ENCODE measurements at regions not wholly inside any gene's neighbourhood (a gene's known extent, or its start where the extent isn't known, plus 50 kb on each side); places are given as distances from the start of the nearest gene placed in this dataset.

DNA sequence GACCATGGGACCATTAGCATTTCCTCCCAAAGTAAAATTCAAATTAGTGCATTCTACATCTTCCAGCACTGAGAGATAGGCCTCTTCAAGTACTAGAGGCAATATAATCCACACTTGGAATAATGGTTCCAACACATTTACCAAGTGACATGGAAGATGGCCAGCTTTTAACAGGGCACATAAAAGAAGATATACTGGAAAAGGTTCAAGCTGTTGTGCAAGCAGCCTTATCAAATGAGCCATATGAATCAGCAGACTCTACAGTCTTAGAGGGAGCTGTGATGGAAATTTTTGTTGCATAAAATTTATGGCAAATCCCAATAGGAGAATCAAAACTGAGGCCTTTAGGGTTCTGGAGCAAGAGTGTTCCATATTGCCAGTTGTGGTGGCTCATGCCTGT lies 526.6 kb upstream of the IRAK1BP1 start:
- Histone ChIP-seq H3K27ac (ENCODE audit: low read depth in 1 of 2, low read length in 2 of 2) (no peak overlapping the region), H3K4me1 (ENCODE audit: control insufficient read depth in 1 of 2, insufficient read depth in 2 of 2, low read length in 2 of 2) (no peaks in the 10 kb centered on the region), H3K36me3 (ENCODE audit: control insufficient read depth in 1 of 2, insufficient read depth in 2 of 2, low read length in 1 of 2) (no peaks in the 10 kb centered on the region), H3K4me3 (ENCODE audit: low read length in 2 of 2) (no peak overlapping the region), H3K9me3 (ENCODE audit: control insufficient read depth, low read length) (no peaks in the 10 kb centered on the region), H3K27me3 (ENCODE audit: control insufficient read depth in 1 of 2, insufficient read depth in 2 of 2, low read length in 1 of 2) (no peaks in the 10 kb centered on the region)
- DNase-seq = no peak
- ATAC-seq (ENCODE audit: low FRiP score) = no peak
- intact Hi-C loops (cut with DNase I) = no loop called here

DNA sequence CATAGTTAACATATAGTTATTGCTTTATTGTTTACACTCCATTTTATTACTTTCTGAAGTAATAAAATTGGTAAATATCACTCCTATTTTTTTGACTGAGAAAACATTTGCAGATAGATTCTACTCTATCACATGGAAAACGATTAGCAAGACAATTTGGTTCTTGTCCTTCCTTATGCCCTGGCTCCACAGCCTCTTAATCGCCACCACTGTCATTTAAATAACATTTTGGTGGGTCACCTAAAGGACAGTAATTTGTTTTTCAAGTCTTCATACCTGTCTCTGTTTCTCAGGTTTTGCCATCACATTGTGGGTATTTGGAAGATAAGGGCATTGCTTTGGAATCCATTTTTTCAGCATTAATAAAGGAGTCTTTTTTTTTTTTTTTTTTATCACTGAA lies 521.5 kb upstream of the IRAK1BP1 start:
- Histone ChIP-seq H3K4me1 (ENCODE audit: control insufficient read depth in 1 of 2, insufficient read depth in 2 of 2, low read length in 2 of 2) (no peaks in the 10 kb centered on the region), H3K36me3 (ENCODE audit: control insufficient read depth in 1 of 2, insufficient read depth in 2 of 2, low read length in 1 of 2) (no peaks in the 10 kb centered on the region), H3K27ac (ENCODE audit: low read depth in 1 of 2, low read length in 2 of 2) (no peak overlapping the region), H3K4me3 (ENCODE audit: low read length in 2 of 2) (no peak overlapping the region), H3K9me3 (ENCODE audit: control insufficient read depth, low read length) (no peaks in the 10 kb centered on the region), H3K27me3 (ENCODE audit: control insufficient read depth in 1 of 2, insufficient read depth in 2 of 2, low read length in 1 of 2) (no peaks in the 10 kb centered on the region)
- ATAC-seq (ENCODE audit: low FRiP score) (no peak), DNase-seq (no peak)
- 79 to 82% methylated on average over 2 of the region's 2 CpGs for WGBS, 2 donors
- intact Hi-C loops (cut with DNase I) = no loop called here

DNA sequence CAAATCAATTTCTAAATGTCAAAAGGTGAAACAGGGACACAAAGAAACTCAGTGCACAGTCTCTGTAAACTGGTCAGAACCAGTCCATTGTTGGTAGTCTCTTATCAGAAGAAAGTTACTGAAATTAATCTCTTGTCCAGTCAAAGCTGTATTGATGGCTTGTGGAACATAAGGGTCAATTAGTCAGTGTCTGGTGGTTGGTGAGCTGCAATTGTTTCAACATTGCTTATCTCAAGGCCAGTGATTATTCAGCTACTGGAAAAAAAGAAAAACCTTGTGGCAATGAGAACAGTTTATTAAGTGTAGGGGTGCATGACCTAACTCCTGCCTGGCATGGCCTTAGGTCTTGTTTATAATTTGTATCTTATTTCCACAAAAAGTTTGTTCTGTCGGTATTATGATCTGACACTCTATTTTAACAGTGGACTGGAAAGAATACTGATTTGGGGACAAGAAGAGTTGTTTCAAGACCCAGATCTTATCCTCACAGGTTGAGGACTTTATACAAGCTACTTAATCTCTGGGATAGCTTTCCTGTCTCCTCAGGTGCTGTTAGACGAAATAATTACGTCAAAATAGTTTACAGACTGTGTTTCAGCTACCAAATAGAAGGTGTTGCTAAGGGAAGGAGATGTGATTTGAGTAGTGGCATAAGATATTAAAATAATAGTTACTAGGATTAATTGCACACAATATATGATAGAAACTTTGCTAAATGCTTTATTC lies 520.0 kb upstream of the IRAK1BP1 start:
- Histone ChIP-seq H3K4me1 (ENCODE audit: control insufficient read depth in 1 of 2, insufficient read depth in 2 of 2, low read length in 2 of 2) (no peaks in the 10 kb centered on the region), H3K4me3 (ENCODE audit: low read length in 2 of 2) (no peak overlapping the region), H3K27me3 (ENCODE audit: control insufficient read depth in 1 of 2, insufficient read depth in 2 of 2, low read length in 1 of 2) (no peaks in the 10 kb centered on the region), H3K36me3 (ENCODE audit: control insufficient read depth in 1 of 2, insufficient read depth in 2 of 2, low read length in 1 of 2) (no peaks in the 10 kb centered on the region), H3K27ac (ENCODE audit: low read depth in 1 of 2, low read length in 2 of 2) (no peak overlapping the region), H3K9me3 (ENCODE audit: control insufficient read depth, low read length) (no peaks in the 10 kb centered on the region)
- DNase-seq (no peak), ATAC-seq (ENCODE audit: low FRiP score) (no peak)
- intact Hi-C loops (cut with DNase I) = no loop called here
- WGBS, 2 donors = 73 to 84% methylated on average over 3 of the region's 3 CpGs

DNA sequence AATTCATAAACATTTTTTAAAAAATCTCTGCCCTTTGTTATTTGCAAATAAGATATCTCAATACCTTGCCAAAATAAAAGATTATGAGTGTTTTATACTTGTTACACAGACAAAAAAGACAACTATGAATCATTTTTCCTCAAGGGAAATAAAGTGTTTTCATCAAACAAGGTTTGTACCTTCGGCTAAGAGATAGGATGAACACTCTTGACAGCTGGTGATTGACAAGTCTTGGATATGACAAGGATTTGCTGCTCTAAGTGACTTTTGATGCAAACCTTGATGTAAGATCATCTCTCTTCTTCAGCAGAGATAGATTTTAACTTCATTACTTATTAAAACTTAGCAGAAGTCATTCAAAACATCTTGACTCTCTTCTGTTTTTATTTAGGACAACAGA lies 514.3 kb upstream of the IRAK1BP1 start:
- Histone ChIP-seq H3K27ac (ENCODE audit: low read depth in 1 of 2, low read length in 2 of 2) (no peak overlapping the region), H3K4me3 (ENCODE audit: low read length in 2 of 2) (no peak overlapping the region), H3K4me1 (ENCODE audit: control insufficient read depth in 1 of 2, insufficient read depth in 2 of 2, low read length in 2 of 2) (no peaks in the 10 kb centered on the region), H3K27me3 (ENCODE audit: control insufficient read depth in 1 of 2, insufficient read depth in 2 of 2, low read length in 1 of 2) (no peaks in the 10 kb centered on the region), H3K9me3 (ENCODE audit: control insufficient read depth, low read length) (no peaks in the 10 kb centered on the region), H3K36me3 (ENCODE audit: control insufficient read depth in 1 of 2, insufficient read depth in 2 of 2, low read length in 1 of 2) (no peaks in the 10 kb centered on the region)
- ATAC-seq (ENCODE audit: low FRiP score) (no peak), DNase-seq (no peak)
- WGBS, 2 donors = 74 to 75% methylated on average over 1 of the region's 1 CpG
- intact Hi-C loops (cut with DNase I) = no loop called here

DNA sequence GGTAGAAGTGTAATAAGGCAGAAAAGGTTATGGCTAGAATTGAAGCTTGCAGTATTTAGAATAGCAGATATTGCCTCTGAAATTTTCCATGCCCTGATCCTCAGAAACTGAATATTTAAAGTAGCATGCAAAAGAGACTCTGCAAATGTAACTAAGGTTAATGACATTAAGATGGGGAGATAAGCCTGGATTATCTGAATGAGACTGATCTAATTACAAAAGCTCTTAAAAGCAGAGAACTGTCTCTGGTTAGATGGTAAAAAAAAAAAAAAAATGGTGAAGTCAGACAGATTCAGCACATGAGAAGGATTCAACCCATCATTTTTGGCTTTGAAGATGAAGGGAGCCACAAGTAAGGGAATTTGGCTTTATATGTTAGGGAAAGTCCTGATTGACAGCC lies 503.7 kb upstream of the IRAK1BP1 start:
- intact Hi-C loops (cut with DNase I) = no loop called here
- no peaks in the 10 kb centered on the region for H3K36me3 ChIP-seq (ENCODE audit: control insufficient read depth in 1 of 2, insufficient read depth in 2 of 2, low read length in 1 of 2)
- H3K4me3 ChIP-seq (ENCODE audit: low read length in 2 of 2) = no peak overlapping the region
- ATAC-seq (ENCODE audit: low FRiP score) (no peak), DNase-seq (no peak)
- no peak overlapping the region for H3K27ac ChIP-seq (ENCODE audit: low read depth in 1 of 2, low read length in 2 of 2)
- no peaks in the 10 kb centered on the region for H3K4me1 ChIP-seq (ENCODE audit: control insufficient read depth in 1 of 2, insufficient read depth in 2 of 2, low read length in 2 of 2)
- H3K27me3 ChIP-seq (ENCODE audit: control insufficient read depth in 1 of 2, insufficient read depth in 2 of 2, low read length in 1 of 2) = no peaks in the 10 kb centered on the region
- H3K9me3 ChIP-seq (ENCODE audit: control insufficient read depth, low read length) = no peaks in the 10 kb centered on the region

DNA sequence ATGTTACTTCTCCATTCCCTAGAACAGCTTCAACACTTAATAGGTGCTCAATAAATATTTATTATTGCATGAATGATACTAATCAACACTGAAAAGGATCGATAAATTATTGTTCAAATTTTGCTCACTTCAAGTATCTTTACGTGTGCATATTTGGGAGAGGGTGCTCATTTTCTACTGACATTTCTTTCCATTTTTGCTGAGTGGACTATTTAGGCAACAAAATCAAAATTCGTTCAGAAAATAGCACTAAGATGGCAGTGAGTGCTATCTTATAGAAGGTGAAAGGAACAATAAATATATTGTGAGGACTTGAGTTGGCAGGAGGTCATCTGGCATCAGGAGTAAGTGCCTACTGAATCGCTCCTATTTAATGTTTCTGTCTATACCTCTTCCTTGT lies 501.9 kb upstream of the IRAK1BP1 start:
- WGBS, 2 donors = 89 to 91% methylated on average over 4 of the region's 4 CpGs
- no peak overlapping the region for H3K27ac ChIP-seq (ENCODE audit: low read depth in 1 of 2, low read length in 2 of 2)
- H3K4me3 ChIP-seq (ENCODE audit: low read length in 2 of 2) = no peak overlapping the region
- no peaks in the 10 kb centered on the region for H3K27me3 ChIP-seq (ENCODE audit: control insufficient read depth in 1 of 2, insufficient read depth in 2 of 2, low read length in 1 of 2)
- no peak for DNase-seq
- no peaks in the 10 kb centered on the region for H3K36me3 ChIP-seq (ENCODE audit: control insufficient read depth in 1 of 2, insufficient read depth in 2 of 2, low read length in 1 of 2)
- no peaks in the 10 kb centered on the region for H3K9me3 ChIP-seq (ENCODE audit: control insufficient read depth, low read length)
- H3K4me1 ChIP-seq (ENCODE audit: control insufficient read depth in 1 of 2, insufficient read depth in 2 of 2, low read length in 2 of 2) = no peaks in the 10 kb centered on the region
- intact Hi-C loops (cut with DNase I) = no loop called here
- ATAC-seq (ENCODE audit: low FRiP score) = no peak

DNA sequence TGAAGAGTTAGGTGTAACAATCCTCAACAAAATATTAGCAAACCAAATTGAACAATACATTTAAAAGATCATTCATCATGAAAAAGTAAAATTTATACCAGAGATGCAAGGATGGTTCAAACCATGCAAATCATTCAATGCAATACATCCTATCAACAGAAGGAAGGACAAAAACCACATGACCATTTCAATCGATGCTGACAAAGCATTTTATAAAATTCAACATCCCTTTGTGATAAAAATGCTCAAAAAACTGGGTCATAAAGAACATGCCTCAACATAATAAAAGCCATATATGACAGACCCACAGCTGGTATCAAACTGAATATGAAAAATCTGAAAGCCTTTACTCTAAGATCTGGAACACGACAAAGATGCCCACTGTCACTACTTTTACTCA lies 490.3 kb upstream of the IRAK1BP1 start:
- H3K4me1 ChIP-seq (ENCODE audit: control insufficient read depth in 1 of 2, insufficient read depth in 2 of 2, low read length in 2 of 2) = no peaks in the 10 kb centered on the region
- no peak overlapping the region for H3K4me3 ChIP-seq (ENCODE audit: low read length in 2 of 2)
- peaks cover 1% of the 10 kb centered on the region for H3K9me3 ChIP-seq (ENCODE audit: control insufficient read depth, low read length)
- intact Hi-C loops (cut with DNase I) = no loop called here
- H3K36me3 ChIP-seq (ENCODE audit: control insufficient read depth in 1 of 2, insufficient read depth in 2 of 2, low read length in 1 of 2) = no peaks in the 10 kb centered on the region
- DNase-seq (no peak), ATAC-seq (ENCODE audit: low FRiP score) (no peak)
- H3K27ac ChIP-seq (ENCODE audit: low read depth in 1 of 2, low read length in 2 of 2) = no peak overlapping the region
- H3K27me3 ChIP-seq (ENCODE audit: control insufficient read depth in 1 of 2, insufficient read depth in 2 of 2, low read length in 1 of 2) = no peaks in the 10 kb centered on the region
- 85 to 97% methylated on average over 2 of the region's 2 CpGs for WGBS, 2 donors

DNA sequence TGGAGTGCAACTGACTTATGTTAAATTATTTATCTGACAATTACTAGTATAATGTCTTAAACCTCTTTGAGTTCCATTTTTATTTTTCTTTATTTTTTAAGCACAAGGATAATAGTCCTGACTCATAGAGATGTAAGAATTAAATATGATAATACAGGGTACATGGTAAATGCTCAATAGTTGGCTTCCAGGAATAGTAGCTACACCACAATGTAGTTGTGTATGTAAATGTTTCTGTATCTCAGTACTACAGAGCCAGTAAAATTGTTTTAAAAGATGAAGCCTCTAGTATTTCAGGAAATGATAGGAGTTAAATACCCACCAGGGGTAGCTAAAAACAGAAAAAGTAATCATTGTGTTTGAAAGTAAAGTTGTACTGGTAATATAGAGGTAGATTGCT lies 487.4 kb upstream of the IRAK1BP1 start:
- Histone ChIP-seq H3K4me3 (ENCODE audit: low read length in 2 of 2) (no peak overlapping the region), H3K4me1 (ENCODE audit: control insufficient read depth in 1 of 2, insufficient read depth in 2 of 2, low read length in 2 of 2) (no peaks in the 10 kb centered on the region), H3K27ac (ENCODE audit: low read depth in 1 of 2, low read length in 2 of 2) (no peak overlapping the region), H3K27me3 (ENCODE audit: control insufficient read depth in 1 of 2, insufficient read depth in 2 of 2, low read length in 1 of 2) (no peaks in the 10 kb centered on the region), H3K36me3 (ENCODE audit: control insufficient read depth in 1 of 2, insufficient read depth in 2 of 2, low read length in 1 of 2) (no peaks in the 10 kb centered on the region), H3K9me3 (ENCODE audit: control insufficient read depth, low read length) (peaks cover 1% of the 10 kb centered on the region)
- DNase-seq = no peak
- intact Hi-C loops (cut with DNase I) = no loop called here
- ATAC-seq (ENCODE audit: low FRiP score) = no peak

DNA sequence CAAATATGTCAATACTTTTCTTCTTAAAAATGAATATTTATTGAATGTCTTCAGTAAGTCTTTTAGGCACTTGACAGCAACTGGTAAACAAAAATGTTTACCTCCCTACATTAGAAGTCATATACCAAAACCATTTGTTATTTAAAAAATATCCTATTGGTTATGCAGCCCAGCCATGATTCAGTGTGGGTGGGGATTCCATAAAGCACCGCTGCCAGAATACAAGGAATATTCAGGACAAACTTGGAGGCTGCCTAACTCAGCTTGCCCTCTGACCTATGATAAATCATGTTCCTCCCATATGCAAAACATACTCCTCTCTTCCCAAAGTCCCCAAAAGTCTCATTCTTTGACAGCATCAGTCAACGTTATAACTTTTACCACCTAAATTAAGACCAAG lies 486.8 kb upstream of the IRAK1BP1 start:
- Histone ChIP-seq H3K36me3 (ENCODE audit: control insufficient read depth in 1 of 2, insufficient read depth in 2 of 2, low read length in 1 of 2) (no peaks in the 10 kb centered on the region), H3K4me1 (ENCODE audit: control insufficient read depth in 1 of 2, insufficient read depth in 2 of 2, low read length in 2 of 2) (no peaks in the 10 kb centered on the region), H3K27me3 (ENCODE audit: control insufficient read depth in 1 of 2, insufficient read depth in 2 of 2, low read length in 1 of 2) (no peaks in the 10 kb centered on the region), H3K27ac (ENCODE audit: low read depth in 1 of 2, low read length in 2 of 2) (no peak overlapping the region), H3K4me3 (ENCODE audit: low read length in 2 of 2) (no peak overlapping the region), H3K9me3 (ENCODE audit: control insufficient read depth, low read length) (peaks cover 1% of the 10 kb centered on the region)
- intact Hi-C loops (cut with DNase I) = no loop called here
- DNase-seq = no peak
- WGBS, 2 donors = 49 to 67% methylated on average over 2 of the region's 2 CpGs
- ATAC-seq (ENCODE audit: low FRiP score) = no peak

Data from aorta (tissue), 5 donors.